Fibroblast of the aortic adventitia (primary cell): ENCODE measurements at regions not wholly inside any gene's neighbourhood (a gene's known extent, or its start where the extent isn't known, plus 50 kb on each side); places are given as distances from the start of the nearest gene placed in this dataset.
A peak's percentile ranks its signal among the peaks of the same experiment; 100 is the strongest.
"Not testable (repeated sequence)": the region's sequence is repeated elsewhere in the genome, so short reads cannot be mapped to it uniquely, and the experiment has no call there.

Source experiments
- DNase-seq: peaks from one replicate; pipeline ENCODE4 v3.0.0-alpha.2; 2010; ENCODE audit warnings: low read depth
- H3K4me3 ChIP-seq: 2 replicates; pipeline ENCODE4 v1.5.1; 2011; ENCODE audit warnings: low read depth, mild to moderate bottlenecking, control low read depth, low read length, moderate library complexity
- CTCF ChIP-seq: IDR thresholded peaks from 2 replicates; pipeline ENCODE4 v1.5.1; 2011; ENCODE audit warnings: mild to moderate bottlenecking, low read length, control low read depth, inconsistent platforms; ENCODE audit not compliant: insufficient read depth

GRCh38 chr5:42989190-42989589 is 50.9 kb downstream of the ANXA2R start:
- no peak for TF ChIP-seq CTCF
- DNase-seq: no peak
- H3K4me3 ChIP-seq: no peak overlapping the region

GRCh38 chr5:42988568-42988967 is 51.6 kb downstream of the ANXA2R start:
- no peak for TF ChIP-seq CTCF
- no peak for DNase-seq
- H3K4me3 ChIP-seq: no peak overlapping the region

GRCh38 chr5:42985129-42986037 is 54.7 kb downstream of the ANXA2R start:
- peak; percentile 81 for DNase-seq
- no peak overlapping the region for H3K4me3 ChIP-seq
- TF ChIP-seq CTCF: no peak

GRCh38 chr5:42984307-42984706 is 55.8 kb downstream of the ANXA2R start:
- H3K4me3 ChIP-seq: no peak overlapping the region
- no peak for DNase-seq
- TF ChIP-seq CTCF: no peak

- no peak overlapping the region for H3K4me3 ChIP-seq
- DNase-seq: no peak
- TF ChIP-seq CTCF: no peak
Measured at GRCh38 chr5:42982107-42982622, 58.0 kb downstream of the ANXA2R start.

GRCh38 chr5:42981417-42982106 is 58.6 kb downstream of the ANXA2R start:
- not testable (repeated sequence) for H3K4me3 ChIP-seq, DNase-seq

- not testable (repeated sequence) for DNase-seq, H3K4me3 ChIP-seq
Measured at GRCh38 chr5:42981015-42981414, 59.1 kb downstream of the ANXA2R start.

GRCh38 chr5:42980391-42980790 is 59.7 kb downstream of the ANXA2R start:
- not testable (repeated sequence) for DNase-seq, H3K4me3 ChIP-seq

- H3K4me3 ChIP-seq, DNase-seq: not testable (repeated sequence)
Measured at GRCh38 chr5:42979242-42979641, 60.9 kb downstream of the ANXA2R start.
